Stomach (tissue), 4 donors: ENCODE measurements at regions not wholly inside any gene's neighbourhood (a gene's known extent, or its start where the extent isn't known, plus 50 kb on each side); places are given as distances from the start of the nearest gene placed in this dataset.

Source experiments
- CTCF ChIP-seq, 7 experiments: fragments of 450-650 bp in 4 of 7; fragments of 200-600 bp in 3 of 7; sonication (generic) in 3 of 7; IDR thresholded peaks; one replicate each; pipeline ENCODE4 v1.5.1; 2016 to 2019; ENCODE audit warnings: antibody characterized with exemption in 7 of 7, control low read depth in 2 of 7, mild to moderate bottlenecking in 1 of 7
- EP300 ChIP-seq: sonication (generic); formaldehyde crosslinking; IDR thresholded peaks from one replicate; pipeline ENCODE4 v1.6.1; 2017; ENCODE audit warnings: antibody characterized with exemption
- POLR2A ChIP-seq, 4 donors: fragments of 450-650 bp; IDR thresholded peaks; one replicate each; pipeline ENCODE4 v1.6.1; 2016; ENCODE audit warnings: antibody characterized with exemption in 4 of 4, control low read depth in 2 of 4, mild to moderate bottlenecking in 1 of 4, moderate library complexity in 1 of 4
- POLR2AphosphoS5 ChIP-seq, 3 donors: sonication (generic); formaldehyde crosslinking; IDR thresholded peaks; one replicate each; pipeline ENCODE4 v1.6.1; 2016; ENCODE audit warnings: antibody characterized with exemption in 3 of 3

GRCh38 chr6:120498711-120499110 is 835.6 kb downstream of the TBC1D32 start:
- TF ChIP-seq CTCF (IDR thresholded peaks at IDR 0.05) (no peak), POLR2A (IDR thresholded peaks at IDR 0.05) (no peak), POLR2AphosphoS5 (IDR thresholded peaks at IDR 0.05) (no peak), EP300 (no peak)
